HG03159 (cell line): ENCODE measurements at regions not wholly inside any gene's neighbourhood (a gene's known extent, or its start where the extent isn't known, plus 50 kb on each side); places are given as distances from the start of the nearest gene placed in this dataset.

Experiments
- ATAC-seq: cut with Tn5 transposase; IDR thresholded peaks from one replicate; pipeline ENCODE4 v1.9.1; 2021; ENCODE audit warnings: mild to moderate bottlenecking, moderate library complexity; ENCODE audit not compliant: unreplicated experiment

DNA sequence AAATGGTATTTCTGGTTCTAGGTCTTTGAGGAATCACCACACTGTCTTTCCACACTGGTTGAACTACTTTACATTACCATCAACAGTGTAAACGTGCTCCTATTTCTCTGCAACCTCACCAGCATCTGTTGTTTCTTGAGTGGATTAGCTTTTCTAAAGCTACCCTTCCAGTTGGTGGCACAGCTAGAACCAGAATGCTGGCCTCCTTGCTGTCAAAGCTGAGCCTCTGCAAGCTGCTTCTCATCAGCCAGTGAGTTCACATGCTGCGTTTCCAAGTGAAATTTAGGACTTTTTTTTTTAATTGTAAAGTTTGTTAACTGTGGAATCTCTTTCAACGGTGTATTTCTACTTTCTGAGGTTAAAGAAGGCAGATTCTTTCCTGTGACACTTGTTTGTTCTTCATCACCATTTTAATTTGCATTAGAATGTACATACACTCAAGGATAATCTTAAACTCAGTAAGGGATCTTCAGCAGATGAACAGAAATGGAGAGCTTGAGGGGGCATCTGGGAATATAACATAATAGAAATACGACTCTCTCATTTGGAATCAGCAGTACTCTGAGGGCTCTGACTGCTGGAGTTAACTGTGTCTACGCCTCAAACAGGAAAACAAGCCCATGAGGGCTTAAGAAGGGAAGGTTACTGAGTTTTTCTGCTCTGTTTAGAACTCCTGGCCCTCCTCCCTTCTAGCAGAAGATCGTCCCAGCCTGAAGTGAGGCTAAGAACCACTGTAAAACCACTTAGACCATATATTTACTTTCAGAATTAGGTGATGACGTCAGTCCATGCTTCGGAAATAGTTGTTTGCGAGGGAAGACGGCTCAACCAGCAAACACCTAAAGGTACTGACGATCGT, 148.4 kb upstream of the FAM20A start:
- no peak for ATAC-seq

DNA sequence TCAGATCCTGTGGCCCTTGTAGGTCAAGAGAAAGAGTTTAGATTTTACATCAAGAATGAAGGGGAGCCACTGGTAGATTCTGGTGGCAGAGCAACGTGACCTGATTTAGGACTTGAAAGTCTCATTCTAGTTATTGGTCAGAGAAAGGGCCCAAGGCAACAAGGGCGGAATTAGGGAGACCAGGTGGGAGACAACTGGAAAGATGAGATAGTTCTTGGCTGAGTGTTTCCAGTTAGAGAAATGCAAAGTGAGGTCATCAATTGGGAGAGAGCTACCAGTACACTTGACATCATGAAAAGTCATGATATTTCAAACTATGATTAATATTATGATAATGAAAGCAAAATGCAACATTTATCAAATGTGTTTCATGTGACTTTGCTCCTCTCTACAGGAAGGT, 147.2 kb upstream of the FAM20A start:
- no peak for ATAC-seq

DNA sequence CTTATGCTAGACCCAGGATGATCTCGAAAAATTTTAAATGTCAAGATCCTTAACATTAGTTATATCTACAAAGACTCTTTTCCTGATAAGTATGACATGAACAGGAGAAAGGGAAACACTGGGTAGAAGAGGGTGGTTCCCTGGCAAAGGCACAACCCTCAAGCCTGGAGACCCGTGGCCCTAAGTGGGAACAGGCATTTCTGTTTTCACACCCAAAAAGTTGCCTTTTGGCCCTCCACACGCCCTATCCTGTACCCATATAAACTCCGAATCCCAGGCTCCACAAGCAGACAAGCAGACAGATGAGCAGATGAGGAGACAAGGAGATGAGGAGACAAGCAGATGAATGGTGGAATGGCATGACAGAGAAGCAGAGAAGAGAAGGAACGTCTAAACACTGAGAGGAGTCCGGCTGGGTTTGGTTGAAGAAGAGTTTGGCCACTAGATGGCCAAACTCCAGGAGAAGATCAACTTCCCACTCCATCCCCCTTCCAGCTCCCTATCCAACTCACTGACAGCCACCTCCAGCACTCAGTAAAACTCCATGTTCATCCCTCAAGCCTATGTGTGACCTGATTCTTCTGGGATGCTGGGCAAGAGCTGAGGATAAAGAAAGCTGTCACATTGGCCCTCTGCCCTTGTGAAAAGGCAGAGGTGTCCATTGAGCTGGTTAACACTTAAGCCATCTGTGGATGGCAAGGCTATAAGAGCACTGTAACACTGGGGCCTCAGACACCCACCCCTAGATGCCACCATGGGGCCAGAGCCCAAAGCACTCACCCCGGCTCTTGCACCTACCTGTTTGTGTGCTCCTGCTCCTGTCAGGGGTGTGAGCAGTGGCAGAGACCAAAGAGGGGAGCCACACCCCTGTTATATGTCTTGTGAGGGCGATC, 139.6 kb upstream of the FAM20A start:
- ATAC-seq = no peak

DNA sequence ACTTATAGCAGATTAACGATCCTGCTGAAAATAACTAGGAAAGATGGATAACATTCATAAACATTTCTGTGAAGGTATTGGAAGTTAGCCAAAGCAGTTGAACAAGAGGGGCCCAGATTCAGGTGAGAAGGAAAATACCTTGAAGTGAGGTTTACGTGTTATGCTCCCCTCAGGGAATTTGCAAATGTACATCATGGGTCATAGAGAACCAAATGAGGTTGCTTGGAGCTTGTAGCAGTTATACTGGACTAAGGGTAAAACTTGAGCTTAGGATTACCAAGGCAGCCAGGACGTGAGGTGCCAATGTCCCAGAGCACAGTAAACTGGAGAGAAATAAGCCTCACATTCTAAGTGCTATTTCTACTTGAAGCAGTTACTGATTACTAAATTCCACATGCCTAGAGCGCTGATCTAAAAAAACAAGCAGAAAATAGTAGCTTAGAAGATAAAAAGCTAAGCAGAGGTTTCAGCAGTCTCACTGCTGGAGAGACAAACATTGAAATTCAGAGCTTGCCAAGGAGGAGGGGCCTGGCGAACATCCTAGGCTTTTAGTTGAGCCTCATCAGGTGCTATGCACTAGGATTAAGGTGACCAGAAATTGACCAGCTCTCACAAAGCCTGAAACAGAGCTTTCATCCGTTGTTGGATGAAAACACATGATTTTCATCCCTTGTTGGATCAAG, 136.7 kb upstream of the FAM20A start:
- no peak for ATAC-seq

DNA sequence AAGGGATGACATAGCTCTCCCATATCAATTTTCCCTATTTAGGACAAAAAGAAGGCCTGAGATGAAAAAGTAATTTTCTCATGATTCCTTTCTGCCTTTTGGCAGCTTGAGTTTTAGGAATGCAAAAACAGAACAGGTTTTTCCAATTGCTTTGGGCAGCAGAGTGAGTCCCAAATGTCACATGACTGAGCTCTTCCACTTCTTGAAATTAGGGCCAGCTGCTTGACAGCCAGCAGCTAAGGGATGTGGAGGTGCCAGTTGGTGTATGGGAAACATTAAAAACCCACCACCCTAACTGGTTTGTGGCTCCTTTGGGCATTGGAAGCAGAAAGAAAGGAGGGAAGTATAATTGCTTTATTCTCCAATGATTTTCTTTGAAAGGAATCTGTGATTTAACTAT, 133.8 kb upstream of the FAM20A start:
- no peak for ATAC-seq

DNA sequence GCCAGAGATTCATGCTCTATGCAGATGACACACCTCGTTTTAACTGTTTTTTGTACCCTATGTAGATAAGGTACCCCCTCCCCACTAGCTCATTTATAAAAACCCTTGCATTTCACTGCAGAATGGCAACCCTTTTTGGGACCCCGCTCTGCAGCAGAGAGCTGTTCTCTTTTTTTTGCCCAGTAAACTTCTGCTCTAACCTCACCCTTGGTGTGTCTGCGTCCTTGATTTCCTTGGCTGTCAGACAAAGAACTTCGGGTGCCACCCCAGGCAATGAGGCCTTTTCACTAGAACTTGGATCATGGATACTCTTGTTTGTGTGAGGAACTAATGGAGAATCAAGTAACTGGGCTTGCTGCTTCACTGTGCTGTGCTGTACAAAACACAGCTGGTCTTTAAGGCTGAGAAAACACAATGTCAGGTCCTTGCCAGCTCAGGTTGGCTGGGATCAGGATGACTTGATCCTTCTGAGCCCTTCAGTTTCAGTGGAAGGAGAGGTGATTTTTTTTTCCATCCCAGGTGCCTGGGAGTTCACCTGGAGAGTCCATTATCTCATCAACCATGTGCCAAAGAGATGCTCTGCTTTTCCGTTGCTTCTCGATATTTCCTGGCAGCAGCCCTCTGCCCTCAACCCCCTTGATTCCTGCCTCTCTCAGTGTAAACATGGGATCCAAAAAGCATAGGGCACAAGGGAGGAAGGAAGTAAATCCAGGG, 133.2 kb upstream of the FAM20A start:
- ATAC-seq = no peak

DNA sequence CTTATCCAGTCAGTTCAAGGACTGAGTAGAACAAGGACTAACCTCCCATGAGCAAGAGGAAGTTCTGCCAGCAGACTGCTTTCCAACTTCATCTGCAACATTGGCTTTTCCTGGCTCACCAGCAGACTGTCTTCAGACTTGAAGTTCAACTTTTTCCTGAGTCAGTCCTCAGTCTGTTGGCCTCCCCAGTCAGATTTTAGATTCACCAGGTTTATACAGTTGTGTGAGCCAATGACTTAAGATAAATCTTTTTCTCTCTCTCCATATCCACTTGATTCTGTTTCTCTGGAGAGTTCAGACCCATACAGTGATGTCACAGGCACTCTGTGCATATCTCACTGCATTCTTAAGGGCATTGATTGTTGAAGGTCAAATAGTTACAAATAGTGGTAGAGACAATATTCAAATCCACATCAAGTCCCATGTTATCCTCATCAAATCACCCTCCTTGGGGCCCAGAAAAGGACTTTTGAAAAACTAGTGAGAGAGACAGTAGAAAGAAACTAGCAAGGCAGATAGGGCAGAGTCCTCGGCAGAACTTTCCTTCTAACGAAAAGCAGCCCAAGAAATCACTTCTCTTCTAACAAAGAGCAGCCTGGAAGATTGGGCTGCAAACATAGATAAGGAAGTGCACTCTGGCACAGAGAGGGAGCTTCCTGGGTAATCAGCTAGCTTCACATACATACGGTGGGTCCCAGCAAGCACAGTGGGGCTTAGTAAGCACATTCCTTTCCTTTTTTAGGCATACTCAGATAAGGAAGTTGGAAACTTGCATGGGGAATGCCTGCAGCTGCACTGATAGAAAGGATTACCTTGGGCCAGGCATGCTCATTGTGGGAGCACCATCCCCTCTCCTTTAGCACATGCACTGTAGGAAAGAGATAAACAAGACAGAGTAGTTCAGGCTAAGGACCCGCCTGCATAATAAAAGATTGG, 132.3 kb upstream of the FAM20A start:
- no peak for ATAC-seq

DNA sequence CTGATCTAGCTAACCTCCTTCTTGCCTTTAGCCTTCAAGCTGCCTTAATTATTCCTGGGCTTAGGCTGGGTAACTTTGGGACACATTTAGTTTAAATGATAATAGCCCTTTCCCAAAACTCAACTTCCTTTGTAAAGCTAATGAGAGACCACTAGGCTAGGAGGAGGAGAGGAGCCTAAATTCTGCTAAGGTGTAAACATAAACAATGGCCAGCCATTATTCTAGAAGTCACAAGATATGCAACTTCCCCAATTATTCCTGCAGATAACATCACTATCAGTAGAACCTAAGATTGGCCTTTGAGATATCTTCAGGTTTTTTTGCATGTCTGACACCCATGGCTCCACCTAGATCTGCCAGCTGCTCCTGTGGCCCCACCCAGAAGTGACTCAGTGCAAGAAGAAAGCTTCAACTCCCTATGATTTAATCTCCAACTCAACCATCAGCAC, 131.2 kb upstream of the FAM20A start:
- no peak for ATAC-seq

DNA sequence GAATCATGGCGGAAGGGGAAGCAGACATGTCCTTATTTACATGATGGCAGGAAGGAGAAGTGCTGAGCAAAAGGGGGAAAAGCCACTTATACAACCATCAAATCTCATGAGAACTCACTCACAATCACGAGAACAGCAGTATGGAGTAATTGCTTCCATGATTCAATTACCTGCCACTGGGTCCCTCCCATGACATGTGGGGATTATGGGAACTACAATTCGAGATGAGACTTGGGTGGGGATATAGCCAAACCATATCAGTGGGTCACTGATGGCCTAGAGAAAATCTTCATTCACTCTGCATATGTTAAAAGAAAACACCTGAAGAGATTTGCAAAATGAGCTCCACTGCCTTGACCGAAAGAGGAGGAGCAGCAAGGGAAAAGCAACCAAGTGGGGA, 130.3 kb upstream of the FAM20A start:
- ATAC-seq = no peak

DNA sequence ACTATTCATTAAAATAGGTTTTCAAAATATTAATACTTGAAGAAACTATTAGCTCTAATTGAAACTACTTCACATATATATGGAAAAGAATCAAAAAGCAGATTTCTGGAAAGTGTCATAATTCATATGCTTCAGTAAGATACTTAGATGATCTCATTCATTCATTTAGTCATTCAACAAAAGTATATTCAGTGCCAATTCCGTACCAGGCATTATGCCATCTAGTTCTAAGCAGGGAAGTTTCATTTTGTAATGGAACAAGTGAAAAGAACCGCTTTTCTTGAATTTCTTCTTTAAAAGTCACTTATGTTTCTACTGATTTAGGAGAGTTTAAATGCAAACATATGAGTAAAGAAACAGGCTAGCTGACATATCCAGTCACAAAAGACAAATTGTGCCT, 118.3 kb upstream of the FAM20A start:
- no peak for ATAC-seq

DNA sequence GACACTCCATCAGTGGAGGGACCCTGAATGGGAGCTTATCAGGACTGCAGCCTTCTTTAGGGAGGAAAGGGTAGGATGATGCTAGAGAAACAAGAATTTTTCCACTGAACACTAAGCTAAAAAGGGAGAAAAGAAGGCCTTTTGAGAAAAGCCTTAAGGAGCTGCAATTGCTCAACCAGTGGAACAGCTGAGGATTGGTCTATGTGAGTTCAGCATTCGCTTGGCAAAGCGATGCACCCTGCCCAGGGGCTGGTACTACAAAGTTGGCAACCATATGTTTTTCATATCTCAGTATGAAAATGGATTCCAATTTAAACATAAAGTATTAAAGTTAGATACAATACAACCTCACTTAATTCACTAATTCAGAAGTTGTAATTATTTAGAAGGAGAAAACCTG, 117.8 kb upstream of the FAM20A start:
- no peak for ATAC-seq

DNA sequence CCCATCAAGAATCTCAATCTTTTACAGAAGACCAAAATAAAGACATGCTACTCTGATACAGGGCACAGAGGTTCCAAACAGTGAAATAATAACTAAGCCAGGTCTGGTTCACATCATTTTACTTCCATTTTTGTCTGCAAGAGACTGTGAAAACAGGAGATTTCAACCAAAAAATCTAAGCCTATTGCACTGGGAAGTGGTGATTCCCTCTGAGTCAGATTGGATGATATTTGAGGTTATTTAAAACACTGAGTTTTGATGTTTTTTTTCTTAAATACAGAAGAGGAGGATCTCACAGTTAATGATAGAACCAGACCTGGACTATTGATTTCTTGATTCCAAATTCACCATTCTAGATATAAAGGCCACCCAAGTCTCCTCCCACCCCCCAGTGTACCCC, 117.3 kb upstream of the FAM20A start:
- ATAC-seq = no peak

DNA sequence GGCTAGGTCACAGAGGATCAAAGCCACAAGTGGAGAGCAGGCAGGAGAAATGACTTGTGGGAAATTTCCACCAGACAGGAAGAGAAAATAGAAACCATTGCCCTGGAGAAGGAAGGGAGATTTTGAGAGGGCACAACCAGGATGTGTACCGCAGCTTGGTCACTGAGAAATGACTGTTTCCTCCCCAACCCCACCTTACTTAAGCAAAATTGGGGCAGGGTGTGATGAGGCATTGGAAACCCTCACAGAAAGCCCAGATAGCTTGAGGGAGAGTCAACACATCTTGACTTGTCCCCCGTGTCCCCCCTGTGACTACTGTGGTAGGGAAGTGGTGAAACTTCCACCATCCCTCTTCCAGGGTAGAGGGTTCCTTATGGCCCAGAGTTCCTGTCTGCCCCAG, 113.5 kb upstream of the FAM20A start:
- ATAC-seq = no peak

DNA sequence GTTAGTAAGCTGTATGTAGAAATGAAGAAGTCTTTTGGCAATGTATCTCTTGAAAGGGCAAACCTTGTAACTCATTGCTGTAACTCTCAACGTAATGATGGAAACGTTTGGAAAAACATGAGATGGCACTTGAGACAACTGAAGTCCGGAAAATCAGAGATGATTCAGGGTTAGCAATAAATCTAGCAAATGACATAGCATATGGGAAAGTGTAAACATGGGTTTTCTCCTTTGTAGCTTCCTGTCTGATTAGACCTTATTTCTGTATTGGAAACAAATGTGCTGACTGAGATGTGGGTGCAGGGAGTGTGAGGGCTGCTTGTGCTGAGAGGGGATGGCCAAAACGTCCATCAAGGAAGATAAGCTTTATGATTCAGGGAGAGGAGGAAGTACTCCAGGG, 110.7 kb upstream of the FAM20A start:
- no peak for ATAC-seq

DNA sequence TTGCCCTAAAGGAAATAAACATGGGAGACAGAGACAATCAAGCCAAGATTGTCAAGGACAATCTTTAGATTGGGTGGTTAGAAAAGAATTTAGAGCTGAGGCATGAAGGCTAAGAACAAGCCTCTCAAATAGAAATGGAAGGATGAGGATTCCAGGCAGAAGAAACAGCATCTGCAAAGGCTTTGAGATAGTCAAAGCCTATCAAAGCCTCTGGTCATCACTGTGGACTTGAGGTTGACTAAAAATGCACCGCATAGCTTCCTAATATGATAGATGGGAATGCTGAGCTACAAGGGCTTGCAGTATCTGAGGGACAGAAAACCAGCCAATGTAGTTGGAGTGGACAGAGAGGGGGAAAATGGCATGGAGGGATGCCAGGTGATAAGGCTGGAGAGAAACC, 109.8 kb upstream of the FAM20A start:
- no peak for ATAC-seq

DNA sequence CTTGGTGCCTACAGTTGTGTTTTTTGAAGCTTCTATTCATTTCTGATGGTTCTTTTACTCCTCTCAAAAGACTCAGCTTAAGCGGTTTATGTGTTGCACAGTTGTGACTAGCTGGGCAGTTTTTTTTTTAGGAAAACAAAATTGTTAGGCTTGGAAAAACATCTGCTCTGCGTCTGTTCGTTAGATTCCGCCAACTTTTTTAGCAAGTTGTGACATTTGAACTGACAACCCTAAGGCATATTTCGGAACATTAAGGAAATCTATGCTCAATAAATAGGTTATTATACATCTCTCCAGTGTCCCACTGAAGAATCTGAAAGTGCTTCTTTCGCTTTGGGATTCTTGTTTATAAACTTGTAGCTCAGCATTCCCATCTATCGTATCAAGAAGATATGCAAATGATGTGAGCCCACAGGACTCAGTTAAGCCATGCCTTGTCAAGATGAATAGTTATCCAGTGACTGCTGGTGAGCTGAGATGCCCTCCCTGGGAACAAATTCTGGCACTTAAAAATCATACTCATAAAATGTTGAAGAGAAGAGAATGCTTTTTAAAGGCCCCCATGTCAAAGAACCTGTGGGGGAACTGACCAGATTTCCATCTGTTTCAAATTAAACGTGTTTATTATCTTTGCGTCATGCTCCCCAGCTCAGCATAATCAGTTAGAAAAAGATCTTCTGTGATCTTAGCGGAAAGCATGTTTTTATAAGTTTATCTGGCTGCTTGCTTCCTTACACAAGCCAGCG, 109.0 kb upstream of the FAM20A start:
- no peak for ATAC-seq

DNA sequence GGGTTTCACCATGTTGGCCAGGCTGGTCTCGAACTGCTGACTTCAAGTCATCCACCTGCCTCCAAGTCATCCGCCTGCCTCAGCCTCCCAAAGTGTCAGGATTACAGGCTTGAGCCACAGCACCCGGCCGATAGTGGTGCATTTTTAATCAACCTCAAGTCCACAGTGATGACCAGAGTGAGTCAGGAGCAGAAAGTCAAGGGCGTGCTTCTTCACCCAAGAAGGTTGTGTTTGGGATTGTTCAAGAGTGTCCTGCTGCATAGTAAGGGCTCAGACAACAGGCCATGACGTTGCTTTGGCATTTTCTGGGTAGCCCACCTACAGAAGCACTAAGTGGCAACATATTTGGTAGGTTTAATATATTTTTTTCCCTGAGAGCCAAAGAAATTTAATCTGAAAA, 108.3 kb upstream of the FAM20A start:
- no peak for ATAC-seq

DNA sequence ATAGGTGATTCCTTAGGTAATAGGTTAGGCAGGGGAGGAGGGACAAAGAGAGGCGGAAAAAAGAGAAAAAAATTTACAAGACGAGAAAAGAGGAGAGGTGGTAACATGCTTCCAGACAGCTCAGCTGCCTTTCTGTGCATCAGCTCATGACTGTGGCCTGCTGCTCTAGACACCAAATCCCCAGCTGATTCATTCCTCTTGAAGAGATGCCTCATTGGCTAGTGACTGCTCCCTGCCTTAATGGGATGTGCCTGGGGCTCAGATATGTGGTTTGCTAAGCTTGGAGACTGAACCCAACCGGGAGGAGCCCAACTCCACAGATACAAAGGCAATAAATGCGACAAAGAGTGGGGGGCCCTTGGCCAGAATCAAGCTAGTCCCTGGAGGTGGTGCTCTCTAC, 105.9 kb upstream of the FAM20A start:
- ATAC-seq = no peak

DNA sequence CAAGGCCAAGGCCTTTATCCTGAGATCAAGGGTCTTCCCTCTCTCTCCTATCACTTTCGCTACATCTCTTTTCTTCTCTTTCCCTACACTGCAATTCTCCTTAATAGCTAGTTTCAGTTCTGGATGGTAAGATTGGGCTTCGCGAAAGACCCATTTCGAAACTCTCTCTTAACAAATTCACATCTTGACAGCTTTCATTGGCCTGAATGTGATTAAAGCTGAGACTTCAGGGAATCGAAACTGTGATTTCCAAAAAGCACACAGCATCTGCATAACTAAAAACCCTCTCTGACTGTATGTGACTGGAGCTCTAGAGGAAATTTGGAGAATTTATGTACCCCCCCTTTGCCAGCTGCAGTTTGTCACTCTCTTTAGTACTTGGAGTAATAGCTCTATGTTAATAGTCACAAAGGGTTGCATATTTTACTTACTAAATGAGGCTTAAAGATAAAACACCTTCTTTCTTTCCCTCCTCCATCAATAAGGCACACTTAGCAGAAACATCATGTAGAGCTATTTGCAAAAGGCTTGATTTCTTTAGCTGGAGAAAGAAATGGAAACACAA, 105.3 kb upstream of the FAM20A start:
- ATAC-seq = no peak
